Coronary artery (tissue), 2 donors: ENCODE measurements at regions not wholly inside any gene's neighbourhood (a gene's known extent, or its start where the extent isn't known, plus 50 kb on each side); places are given as distances from the start of the nearest gene placed in this dataset.

Source experiments
- DNase-seq: peaks from one replicate; pipeline ENCODE4 v3.0.0-alpha.2; 2017; ENCODE audit warnings: low spot score
- H3K27ac ChIP-seq, 2 donors: fragments of 200-600 bp; sonication (generic); one replicate each; pipeline ENCODE4 v1.5.1; 2016 to 2019
- H3K4me3 ChIP-seq: fragments of 200-600 bp; sonication (generic); 2 replicates; pipeline ENCODE4 v1.5.1; 2016; ENCODE audit warnings: mild to moderate bottlenecking, moderate library complexity
- TF ChIP-seq, protein P1 (sequence below): fragments of 200-600 bp; sonication (generic); IDR thresholded peaks from one replicate; pipeline ENCODE4 v1.5.1; 2019; ENCODE audit warnings: antibody characterized with exemption

DNA sequence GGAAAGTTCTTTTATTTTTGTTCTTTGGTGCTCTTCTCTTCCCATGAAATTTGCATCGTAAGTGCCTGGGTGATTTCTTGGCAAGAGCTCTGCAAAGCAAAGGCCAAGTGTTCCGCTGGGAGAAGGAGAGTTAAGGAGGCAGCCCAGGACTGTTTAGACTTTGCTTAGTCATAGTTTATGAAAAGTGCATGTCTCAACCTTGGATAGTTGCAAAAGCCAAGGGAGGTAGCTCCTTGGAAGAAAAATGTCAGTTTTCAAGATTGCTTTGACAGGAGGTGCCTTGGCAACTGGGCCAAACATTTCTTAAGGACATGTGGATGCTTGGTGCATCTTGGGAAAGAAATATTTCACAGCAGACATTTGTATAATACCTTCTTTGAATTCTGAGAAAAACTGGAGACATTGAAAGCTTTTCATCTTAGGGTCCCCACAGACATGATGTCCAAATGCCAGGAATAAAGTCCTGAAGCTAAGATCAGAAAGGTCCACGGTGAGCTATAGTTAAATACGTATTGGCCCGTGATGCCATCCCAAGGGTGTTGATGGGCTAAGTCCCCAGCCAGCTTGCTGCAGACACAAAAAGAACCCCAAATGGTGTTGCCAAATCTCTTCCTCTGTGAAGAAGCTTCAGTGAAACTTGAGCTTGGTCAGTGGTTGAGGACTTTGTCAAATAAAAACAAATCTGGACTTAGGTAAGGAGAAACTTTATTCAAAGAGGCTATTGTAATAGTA, 96.3 kb upstream of the THUMPD2 start:
- peak overlapping the region; percentile 20 to 42 for H3K27ac ChIP-seq
- peak; percentile 80 for DNase-seq
- TF ChIP-seq, protein P1, sequence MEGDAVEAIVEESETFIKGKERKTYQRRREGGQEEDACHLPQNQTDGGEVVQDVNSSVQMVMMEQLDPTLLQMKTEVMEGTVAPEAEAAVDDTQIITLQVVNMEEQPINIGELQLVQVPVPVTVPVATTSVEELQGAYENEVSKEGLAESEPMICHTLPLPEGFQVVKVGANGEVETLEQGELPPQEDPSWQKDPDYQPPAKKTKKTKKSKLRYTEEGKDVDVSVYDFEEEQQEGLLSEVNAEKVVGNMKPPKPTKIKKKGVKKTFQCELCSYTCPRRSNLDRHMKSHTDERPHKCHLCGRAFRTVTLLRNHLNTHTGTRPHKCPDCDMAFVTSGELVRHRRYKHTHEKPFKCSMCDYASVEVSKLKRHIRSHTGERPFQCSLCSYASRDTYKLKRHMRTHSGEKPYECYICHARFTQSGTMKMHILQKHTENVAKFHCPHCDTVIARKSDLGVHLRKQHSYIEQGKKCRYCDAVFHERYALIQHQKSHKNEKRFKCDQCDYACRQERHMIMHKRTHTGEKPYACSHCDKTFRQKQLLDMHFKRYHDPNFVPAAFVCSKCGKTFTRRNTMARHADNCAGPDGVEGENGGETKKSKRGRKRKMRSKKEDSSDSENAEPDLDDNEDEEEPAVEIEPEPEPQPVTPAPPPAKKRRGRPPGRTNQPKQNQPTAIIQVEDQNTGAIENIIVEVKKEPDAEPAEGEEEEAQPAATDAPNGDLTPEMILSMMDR = no peak
- H3K4me3 ChIP-seq = no peak overlapping the region

DNA sequence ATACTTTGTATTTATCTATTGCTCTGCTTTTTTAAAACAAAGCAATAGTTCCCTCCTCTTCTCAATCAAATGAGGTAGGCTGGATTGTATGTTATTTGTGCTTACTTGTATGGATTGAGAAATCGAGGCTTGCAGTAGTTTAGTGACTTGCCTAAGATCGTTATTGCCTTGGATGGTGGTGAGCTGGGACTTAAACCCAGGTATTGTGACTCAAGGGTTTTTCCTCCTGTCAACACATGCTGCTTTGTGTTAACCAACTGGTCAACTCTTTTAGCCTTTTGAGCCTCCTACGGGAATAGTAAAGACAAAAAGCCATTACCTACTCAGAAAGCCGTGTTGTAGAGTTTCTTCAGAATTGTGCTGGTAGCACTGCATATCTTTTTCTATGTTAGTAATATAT, 95.2 kb upstream of the THUMPD2 start:
- TF ChIP-seq, protein P1 = no peak
- Histone ChIP-seq H3K27ac (no peak overlapping the region), H3K4me3 (no peak overlapping the region)
- no peak for DNase-seq

DNA sequence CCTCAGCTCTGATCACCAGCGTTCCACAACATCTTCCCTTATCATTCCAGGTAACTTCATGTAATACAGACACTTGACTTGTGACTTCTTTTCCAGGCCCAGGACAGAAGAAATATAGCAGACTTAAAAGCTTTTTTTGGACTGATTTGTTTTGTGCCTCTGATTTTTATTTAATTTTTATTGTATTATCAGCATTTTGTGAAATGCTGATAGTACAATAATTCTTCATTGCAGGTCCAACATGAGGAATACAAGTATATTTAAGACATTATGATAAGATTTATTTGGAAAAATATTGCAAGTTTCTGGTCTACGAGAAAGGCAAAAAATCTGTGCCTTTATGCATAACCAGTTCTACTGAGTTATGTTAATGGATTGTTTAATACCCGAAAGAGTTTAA, 94.5 kb upstream of the THUMPD2 start:
- no peak for DNase-seq
- TF ChIP-seq, protein P1 = no peak
- Histone ChIP-seq H3K27ac (no peak overlapping the region), H3K4me3 (no peak overlapping the region)

DNA sequence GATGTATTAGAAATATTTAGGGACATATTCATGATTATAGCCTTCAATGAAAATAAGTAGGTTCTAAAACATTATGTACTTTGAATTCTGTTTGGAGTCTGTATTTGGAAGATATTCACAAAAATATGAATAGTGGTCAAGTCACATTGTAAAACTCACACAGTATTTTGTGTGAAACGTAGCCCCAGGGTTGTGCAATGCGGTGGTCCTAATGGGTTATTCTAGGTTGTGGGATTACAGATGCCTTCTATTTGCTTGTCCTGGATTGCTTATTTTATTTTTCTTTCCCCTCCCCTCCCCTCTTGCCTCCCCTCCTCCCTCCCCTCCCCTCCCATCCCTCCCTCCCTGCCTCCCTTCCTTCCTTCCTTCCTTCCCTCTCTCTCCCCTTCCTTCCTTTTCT, 93.7 kb upstream of the THUMPD2 start:
- DNase-seq = no peak
- TF ChIP-seq, protein P1 = no peak
- Histone ChIP-seq H3K27ac (no peak overlapping the region), H3K4me3 (no peak overlapping the region)

DNA sequence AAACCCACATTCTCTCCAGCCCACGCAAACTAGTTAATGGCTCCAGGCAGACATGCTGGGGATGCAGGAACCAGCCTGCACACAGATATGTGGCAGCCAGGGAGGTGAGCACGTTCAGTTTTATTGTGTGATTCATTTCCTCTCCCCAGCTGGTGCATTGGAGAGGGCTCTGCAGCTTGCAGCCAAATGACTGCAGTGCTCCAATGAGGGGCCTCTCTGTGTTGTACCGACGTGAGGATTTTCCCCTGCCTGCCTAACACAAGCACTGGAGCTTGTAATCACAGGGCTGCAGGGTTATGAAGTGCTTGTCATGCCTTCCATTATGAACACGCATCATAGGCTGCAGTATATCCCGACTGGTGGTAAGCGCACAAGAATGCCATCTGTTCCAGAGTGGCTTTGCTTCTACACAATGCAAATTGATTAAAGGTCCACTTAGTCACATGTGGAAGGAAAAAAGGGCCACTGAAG, 92.3 kb upstream of the THUMPD2 start:
- H3K4me3 ChIP-seq = no peak overlapping the region
- TF ChIP-seq, protein P1 = no peak
- DNase-seq = no peak
- no peak overlapping the region for H3K27ac ChIP-seq

DNA sequence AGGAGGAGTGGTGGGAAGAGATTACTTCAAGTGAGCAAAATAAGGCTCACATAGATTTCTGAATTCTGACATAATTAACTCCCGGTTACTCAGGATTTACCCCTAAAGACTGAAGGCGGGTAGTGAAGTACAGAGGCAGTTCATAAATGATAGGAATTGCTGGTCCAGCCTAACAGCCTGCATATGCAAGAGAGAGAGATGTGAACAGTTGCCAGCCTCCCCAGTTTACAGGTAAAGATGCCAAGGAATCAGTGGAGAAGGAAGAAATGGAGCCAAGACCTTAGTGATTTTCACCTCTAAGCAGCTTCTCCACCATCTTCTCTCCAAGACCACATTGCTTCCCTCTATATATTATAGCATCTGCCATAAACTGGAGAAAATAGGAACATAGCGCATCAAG, 91.8 kb upstream of the THUMPD2 start:
- TF ChIP-seq, protein P1 = no peak
- DNase-seq = no peak
- H3K4me3 ChIP-seq = no peak overlapping the region
- no peak overlapping the region for H3K27ac ChIP-seq

DNA sequence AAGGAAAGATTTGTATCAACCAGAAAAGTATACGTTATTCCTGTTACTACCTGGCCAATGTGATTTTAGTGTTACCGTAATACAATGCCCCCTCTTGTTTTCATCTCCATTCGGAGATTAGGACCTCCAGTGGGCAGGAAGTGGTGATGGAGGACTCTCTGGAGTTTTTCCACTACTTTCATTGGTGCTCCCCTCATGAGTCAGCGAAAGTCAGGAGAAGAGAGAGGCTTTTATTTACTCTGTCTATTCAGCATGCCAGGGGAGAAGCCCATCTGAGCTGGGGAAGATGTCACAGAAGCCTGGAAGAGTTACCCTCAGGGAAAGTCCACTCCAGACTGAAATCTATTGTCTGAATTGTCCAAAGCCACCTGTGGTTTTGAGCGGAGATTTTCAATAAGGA, 88.2 kb upstream of the THUMPD2 start:
- DNase-seq = no peak
- Histone ChIP-seq H3K4me3 (no peak overlapping the region), H3K27ac (no peak overlapping the region)
- TF ChIP-seq, protein P1 = no peak
